ENCODE measurements at regions not wholly inside any gene's neighbourhood (a gene's known extent, or its start where the extent isn't known, plus 50 kb on each side); places are given as distances from the start of the nearest gene placed in this dataset.

DNA sequence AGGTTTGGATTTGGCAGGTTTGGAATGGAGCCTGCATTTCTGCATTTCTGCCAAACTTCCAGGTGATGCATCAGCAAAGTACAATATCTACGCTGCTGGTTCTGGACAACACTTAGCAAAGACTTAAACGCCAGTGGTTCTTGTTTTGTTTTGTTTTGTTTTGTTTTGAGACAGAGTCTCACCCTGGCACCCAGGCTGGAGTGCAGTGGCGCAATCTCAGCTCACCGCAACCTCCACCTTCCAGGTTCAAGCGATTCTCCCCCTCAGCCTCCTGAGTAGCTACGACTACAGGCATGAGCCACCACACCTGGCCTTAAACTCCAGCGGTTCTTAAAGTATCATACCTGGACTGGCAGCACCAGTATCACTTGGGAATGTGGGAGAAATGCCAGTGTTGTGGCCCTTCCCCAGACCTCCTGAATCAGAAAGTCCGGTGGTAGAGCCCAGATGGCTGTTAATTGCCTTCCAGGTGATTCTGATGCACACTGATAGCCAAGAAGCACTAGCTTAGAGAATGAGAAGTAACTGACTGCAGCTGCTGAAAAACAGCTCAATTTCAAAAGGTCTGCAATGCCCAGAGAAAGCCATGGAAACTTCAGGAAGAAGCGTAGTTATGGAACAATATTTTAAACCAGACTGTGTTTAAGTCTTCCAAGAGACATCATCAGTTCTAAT lies 114.8 kb upstream of the FOXN3 start:
- Histone ChIP-seq H3K36me3 (ENCODE audit: control insufficient read depth, insufficient read depth, low read length) (no peaks in the 10 kb centered on the region), H3K27me3 (ENCODE audit: control insufficient read depth, insufficient read depth, low read length) (no peaks in the 10 kb centered on the region), H3K4me3 (ENCODE audit: low read depth, low read length) (no peak overlapping the region)
- ChIA-PET CTCF (no interaction called here), POLR2A (no interaction called here)
- TF ChIP-seq CTCF (IDR thresholded peaks at IDR 0.05; ENCODE audit: insufficient read depth, low read depth, low read length): no peak
- no peak for DNase-seq (ENCODE audit: low read depth)

DNA sequence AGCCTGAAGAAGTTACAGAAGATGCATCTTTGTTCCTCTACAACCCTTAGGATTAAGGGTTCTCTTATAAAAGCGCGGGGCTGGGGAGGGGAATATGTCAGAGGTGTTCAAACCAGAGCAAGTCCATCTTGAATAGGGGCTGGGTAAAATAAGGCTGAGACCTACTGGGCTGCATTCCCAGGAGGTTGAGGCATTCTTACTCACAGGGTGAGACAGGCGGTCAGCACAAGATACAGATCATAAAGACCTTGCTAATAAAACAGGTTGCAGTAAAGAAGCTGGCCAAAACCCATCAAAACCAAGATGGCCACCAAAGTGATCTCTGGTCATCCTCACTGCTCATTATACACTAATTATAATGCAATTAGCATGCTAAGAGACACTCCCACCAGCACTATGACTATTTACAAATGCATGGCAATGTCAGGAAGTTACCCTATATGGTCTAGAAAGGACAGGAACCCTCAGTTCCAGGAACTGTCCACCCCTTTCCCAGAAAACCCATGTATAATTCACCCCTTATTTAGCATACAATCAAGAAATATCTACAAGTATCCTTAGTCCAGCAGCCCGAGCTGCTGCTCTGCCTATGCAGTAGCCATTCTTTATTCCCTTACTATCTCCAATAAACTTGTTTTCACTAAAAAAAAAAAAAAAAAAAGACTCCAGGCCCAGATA lies 108.1 kb upstream of the FOXN3 start:
- no peak for DNase-seq (ENCODE audit: low read depth)
- Histone ChIP-seq H3K36me3 (ENCODE audit: control insufficient read depth, insufficient read depth, low read length) (no peaks in the 10 kb centered on the region), H3K27me3 (ENCODE audit: control insufficient read depth, insufficient read depth, low read length) (no peaks in the 10 kb centered on the region), H3K4me3 (ENCODE audit: low read depth, low read length) (no peak overlapping the region)
- TF ChIP-seq CTCF (IDR thresholded peaks at IDR 0.05; ENCODE audit: insufficient read depth, low read depth, low read length): no peak
- ChIA-PET CTCF (no interaction called here), POLR2A (no interaction called here)

GRCh38 chr14:89524412-89524811 lies 107.4 kb upstream of the FOXN3 start:
- no peak for DNase-seq (ENCODE audit: low read depth)
- ChIA-PET POLR2A (no interaction called here), CTCF (no interaction called here)
- no peak for TF ChIP-seq CTCF (IDR thresholded peaks at IDR 0.05; ENCODE audit: insufficient read depth, low read depth, low read length)
- Histone ChIP-seq H3K36me3 (ENCODE audit: control insufficient read depth, insufficient read depth, low read length) (no peaks in the 10 kb centered on the region), H3K27me3 (ENCODE audit: control insufficient read depth, insufficient read depth, low read length) (no peaks in the 10 kb centered on the region), H3K4me3 (ENCODE audit: low read depth, low read length) (no peak overlapping the region)

DNA sequence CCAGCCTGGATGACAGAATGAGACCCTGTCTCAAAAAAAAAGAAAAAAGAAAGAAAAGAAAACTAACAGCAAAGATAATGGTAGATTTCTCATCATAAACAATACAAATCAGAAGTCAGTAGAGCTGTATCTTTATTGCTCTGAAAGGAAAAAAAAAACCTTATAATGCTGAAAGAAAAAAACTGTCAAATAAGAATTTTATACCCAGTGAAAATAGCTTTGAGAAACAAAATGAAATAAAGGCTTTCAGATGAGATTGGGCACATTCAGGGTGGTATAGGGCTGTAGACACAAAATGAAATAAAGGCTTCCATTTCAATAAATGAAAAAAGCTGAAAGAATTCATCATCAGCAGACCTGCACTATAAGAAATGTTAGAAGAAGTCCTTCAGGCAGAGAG lies 105.0 kb upstream of the FOXN3 start:
- POLR2A ChIA-PET: no interaction called here
- no peak overlapping the region for H3K4me3 ChIP-seq (ENCODE audit: low read depth, low read length)
- no peak for TF ChIP-seq CTCF (IDR thresholded peaks at IDR 0.05; ENCODE audit: insufficient read depth, low read depth, low read length)
- CTCF ChIA-PET: no interaction called here
- no peak for DNase-seq (ENCODE audit: low read depth)
- no peaks in the 10 kb centered on the region for H3K36me3 ChIP-seq (ENCODE audit: control insufficient read depth, insufficient read depth, low read length)
- H3K27me3 ChIP-seq (ENCODE audit: control insufficient read depth, insufficient read depth, low read length): no peaks in the 10 kb centered on the region

GRCh38 chr14:89519040-89519439 lies 102.0 kb upstream of the FOXN3 start:
- ChIA-PET CTCF (no interaction called here), POLR2A (no interaction called here)
- no peak for DNase-seq (ENCODE audit: low read depth)
- H3K36me3 ChIP-seq (ENCODE audit: control insufficient read depth, insufficient read depth, low read length): no peaks in the 10 kb centered on the region
- TF ChIP-seq CTCF (IDR thresholded peaks at IDR 0.05; ENCODE audit: insufficient read depth, low read depth, low read length): no peak
- no peaks in the 10 kb centered on the region for H3K27me3 ChIP-seq (ENCODE audit: control insufficient read depth, insufficient read depth, low read length)
- no peak overlapping the region for H3K4me3 ChIP-seq (ENCODE audit: low read depth, low read length)
